A549 (cell line): ENCODE measurements at regions not wholly inside any gene's neighbourhood (a gene's known extent, or its start where the extent isn't known, plus 50 kb on each side); places are given as distances from the start of the nearest gene placed in this dataset.

Experiments used
- ATAC-seq, 2 experiments: fragments of 200-7000 bp in 1 of 2; fragments of >200 bp in 1 of 2; cut with Nextera tagmentation in 1 of 2; cut with Tn5 transposase in 1 of 2; 3 replicates each; pipeline versions ENCODE4 v1.8.0 to v1.9.1; 2018 to 2020; ENCODE audit warnings: mild to moderate bottlenecking in 1 of 2, moderate library complexity in 1 of 2
- CTCF ChIA-PET: fragments of 300-600 bp; sonication (Branson Sonifier 250); formaldehyde crosslinking; extraction: SDS; loops from one replicate; lab custom pipeline; 2021; ENCODE audit warnings: antibody characterized with exemption, inconsistent platforms; lab: Yijun Ruan, JAX
- POLR2A ChIA-PET: fragments of 350-600 bp; formaldehyde crosslinking; extraction: SDS; loops from one replicate; lab custom pipeline; 2021; ENCODE audit warnings: antibody characterized with exemption, inconsistent platforms; lab: Yijun Ruan, JAX
- DNase-seq, 2 experiments: peaks; one replicate each; pipeline versions ENCODE4 v3.0.0 to v3.0.0-alpha.2; 2011 to 2016; ENCODE audit warnings: low read depth in 1 of 2, low spot score in 1 of 2
- FAIRE-seq: peaks from 2 replicates; lab custom pipeline; 2011; peaks lifted over from hg19 to GRCh38; lab: Jason Lieb, UNC
- H3K27ac ChIP-seq, 2 experiments: fragments of >200 bp; sonication (Bioruptor Twin); formaldehyde crosslinking; 3 replicates each; pipeline ENCODE4 v1.5.1; 2016 to 2017
- H3K4me1 ChIP-seq: fragments of >200 bp; sonication (Bioruptor Twin); formaldehyde crosslinking; 3 replicates; pipeline ENCODE4 v1.6.1; 2016
- H3K4me2 ChIP-seq: fragments of >200 bp; sonication (Bioruptor Twin); formaldehyde crosslinking; 3 replicates; pipeline ENCODE4 v1.6.1; 2016
- H3K4me3 ChIP-seq: fragments of >200 bp; sonication (Bioruptor Twin); formaldehyde crosslinking; 3 replicates; pipeline ENCODE4 v1.5.1; 2016
- H3K9me3 ChIP-seq: fragments of >200 bp; sonication (Bioruptor Twin); formaldehyde crosslinking; 3 replicates; pipeline ENCODE4 v1.6.1; 2016
- CHD2 ChIP-seq: fragments of 150-350 bp; IDR thresholded peaks from 2 replicates; pipeline ENCODE4 v1.6.1; 2014; ENCODE audit warnings: low read length; ENCODE audit not compliant: partially characterized antibody
- EHF ChIP-seq: fragments of 250-450 bp; sonication (Bioruptor Pico); IDR thresholded peaks from 2 replicates; pipeline ENCODE4 v1.5.0; 2020; ENCODE audit warnings: mild to moderate bottlenecking
- GATA3 ChIP-seq: IDR thresholded peaks from 2 replicates; pipeline ENCODE4 v1.6.1; 2012; ENCODE audit warnings: borderline replicate concordance
- HEYL ChIP-seq: fragments of 250-450 bp; sonication (Bioruptor Pico); IDR thresholded peaks from 2 replicates; pipeline ENCODE4 v1.8.0; 2021; ENCODE audit warnings: mild to moderate bottlenecking, moderate library complexity
- JUN ChIP-seq, 2 experiments: fragments of >200 bp; sonication (Bioruptor Twin); formaldehyde crosslinking; IDR thresholded peaks; 2 replicates in 1 of 2; 3 replicates in 1 of 2; pipeline ENCODE4 v1.6.1; 2016 to 2017
- MAZ ChIP-seq: fragments of 150-350 bp; IDR thresholded peaks from 2 replicates; pipeline ENCODE4 v1.6.1; 2014; ENCODE audit warnings: antibody characterized with exemption, low read depth, low read length, borderline replicate concordance
- NFE2L2 ChIP-seq: fragments of 150-350 bp; conservative IDR thresholded peaks from 2 replicates; pipeline ENCODE4 v1.6.1; 2014; ENCODE audit warnings: low read length
- NPAS2 ChIP-seq: fragments of 250-450 bp; sonication (Bioruptor Pico); IDR thresholded peaks from 2 replicates; pipeline ENCODE4 v1.8.0; 2022; ENCODE audit warnings: mild to moderate bottlenecking, moderate library complexity, borderline replicate concordance
- PHF8 ChIP-seq: fragments of 200-600 bp; sonication (generic); IDR thresholded peaks from 2 replicates; pipeline ENCODE4 v1.6.1; 2016; ENCODE audit warnings: low read depth, mild to moderate bottlenecking, antibody characterized with exemption, moderate library complexity, borderline replicate concordance
- POLR2A ChIP-seq: IDR thresholded peaks from 2 replicates; pipeline ENCODE4 v1.6.1; 2012; ENCODE audit warnings: mild to moderate bottlenecking, low read length
- POLR2AphosphoS2 ChIP-seq: conservative IDR thresholded peaks from 2 replicates; pipeline ENCODE4 v1.6.1; 2012; ENCODE audit warnings: low read length, improper control_type of control experiment, inconsistent platforms
- RFX5 ChIP-seq: fragments of 450-650 bp; IDR thresholded peaks from 2 replicates; pipeline ENCODE4 v1.7.1; 2014; ENCODE audit warnings: antibody characterized with exemption, mild to moderate bottlenecking, moderate library complexity
- TFCP2L1 ChIP-seq: fragments of 250-450 bp; sonication (Bioruptor Pico); IDR thresholded peaks from 2 replicates; pipeline ENCODE4 v1.5.0; 2021; ENCODE audit warnings: mild to moderate bottlenecking
- USF2 ChIP-seq: fragments of 450-650 bp; IDR thresholded peaks from 2 replicates; pipeline ENCODE4 v1.6.1; 2014; ENCODE audit warnings: antibody characterized with exemption
- WGBS: methylation state at CpG from one replicate; pipeline ENCODE4 v1.1.6; 2017; ENCODE audit errors: missing lambda C conversion rate; 5-methylcytosine and 5-hydroxymethylcytosine counted together
- TF ChIP-seq, protein P1 (sequence below): fragments of 150-350 bp; IDR thresholded peaks from 2 replicates; pipeline ENCODE4 v1.6.1; 2014; ENCODE audit warnings: low read depth, mild to moderate bottlenecking, low read length
- TF ChIP-seq, protein P2 (sequence below): fragments of >200 bp; sonication (Bioruptor Twin); formaldehyde crosslinking; IDR thresholded peaks from 2 replicates; pipeline ENCODE4 v1.6.1; 2016
- TF ChIP-seq, protein P3 (sequence below): fragments of 250-450 bp; sonication (Bioruptor Pico); IDR thresholded peaks from 2 replicates; pipeline ENCODE4 v1.5.0; 2020; ENCODE audit warnings: low read depth, mild to moderate bottlenecking, moderate library complexity
- TF ChIP-seq, protein P4 (sequence below): fragments of >200 bp; sonication (Bioruptor Twin); formaldehyde crosslinking; IDR thresholded peaks from 3 replicates; pipeline ENCODE4 v1.6.1; 2016

DNA sequence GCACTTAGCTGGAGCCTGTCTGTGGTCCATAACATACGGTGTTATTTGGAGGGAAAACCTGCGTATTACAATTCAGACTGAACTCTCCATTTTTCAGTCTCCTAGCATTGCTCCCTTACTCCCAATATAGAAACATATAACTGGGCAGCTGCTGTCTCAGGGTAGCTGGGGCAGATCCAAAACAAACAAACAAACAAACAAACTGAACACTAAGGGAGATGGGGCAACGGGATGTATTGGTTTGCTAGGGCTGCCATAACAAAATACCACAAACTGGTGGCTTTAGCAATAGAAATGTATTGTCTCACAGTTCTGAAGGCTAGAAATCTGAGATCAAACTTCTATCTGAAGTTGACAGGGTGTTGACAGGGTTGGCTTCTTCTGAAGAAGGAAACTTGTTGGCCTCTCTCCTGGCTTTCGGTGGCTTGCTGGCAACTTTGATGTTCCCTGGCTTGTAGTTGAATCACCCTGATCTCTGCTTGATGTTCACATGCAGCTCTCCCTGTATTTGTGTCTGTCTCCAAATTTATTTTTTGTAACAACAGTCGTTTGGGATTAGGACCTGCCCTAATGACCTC, 329.3 kb upstream of the ZNF804A start:
- no peak for FAIRE-seq
- TF ChIP-seq USF2 (no peak), EHF (CRISPR knock-in tag) (no peak)
- 44% methylated on average over 5 of the region's 5 CpGs for WGBS

GRCh38 chr2:184270660-184271059, 327.7 kb upstream of the ZNF804A start:
- WGBS = 76% methylated on average over 5 of the region's 5 CpGs
- H3K4me3 ChIP-seq = no peak overlapping the region
- H3K27ac ChIP-seq = no peak overlapping the region
- DNase-seq (no peak), FAIRE-seq (no peak)
- no peaks in the 10 kb centered on the region for H3K9me3 ChIP-seq
- no peak for TF ChIP-seq JUN (IDR thresholded peaks at IDR 0.05)
- TF ChIP-seq PHF8 = no peak
- no peak for TF ChIP-seq CHD2
- TF ChIP-seq POLR2AphosphoS2 = no peak
- no peak for TF ChIP-seq TFCP2L1
- no peak for TF ChIP-seq EHF (CRISPR knock-in tag)
- TF ChIP-seq, protein P1, sequence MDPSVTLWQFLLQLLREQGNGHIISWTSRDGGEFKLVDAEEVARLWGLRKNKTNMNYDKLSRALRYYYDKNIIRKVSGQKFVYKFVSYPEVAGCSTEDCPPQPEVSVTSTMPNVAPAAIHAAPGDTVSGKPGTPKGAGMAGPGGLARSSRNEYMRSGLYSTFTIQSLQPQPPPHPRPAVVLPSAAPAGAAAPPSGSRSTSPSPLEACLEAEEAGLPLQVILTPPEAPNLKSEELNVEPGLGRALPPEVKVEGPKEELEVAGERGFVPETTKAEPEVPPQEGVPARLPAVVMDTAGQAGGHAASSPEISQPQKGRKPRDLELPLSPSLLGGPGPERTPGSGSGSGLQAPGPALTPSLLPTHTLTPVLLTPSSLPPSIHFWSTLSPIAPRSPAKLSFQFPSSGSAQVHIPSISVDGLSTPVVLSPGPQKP = no peak
- TF ChIP-seq, protein P2, sequence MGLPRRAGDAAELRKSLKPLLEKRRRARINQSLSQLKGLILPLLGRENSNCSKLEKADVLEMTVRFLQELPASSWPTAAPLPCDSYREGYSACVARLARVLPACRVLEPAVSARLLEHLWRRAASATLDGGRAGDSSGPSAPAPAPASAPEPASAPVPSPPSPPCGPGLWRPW = no peak
- TF ChIP-seq GATA3 = no peak
- TF ChIP-seq, protein P3, sequence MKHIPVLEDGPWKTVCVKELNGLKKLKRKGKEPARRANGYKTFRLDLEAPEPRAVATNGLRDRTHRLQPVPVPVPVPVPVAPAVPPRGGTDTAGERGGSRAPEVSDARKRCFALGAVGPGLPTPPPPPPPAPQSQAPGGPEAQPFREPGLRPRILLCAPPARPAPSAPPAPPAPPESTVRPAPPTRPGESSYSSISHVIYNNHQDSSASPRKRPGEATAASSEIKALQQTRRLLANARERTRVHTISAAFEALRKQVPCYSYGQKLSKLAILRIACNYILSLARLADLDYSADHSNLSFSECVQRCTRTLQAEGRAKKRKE (CRISPR knock-in tag) = no peak
- no peak for TF ChIP-seq HEYL (CRISPR knock-in tag)
- TF ChIP-seq MAZ = no peak
- TF ChIP-seq, protein P4, sequence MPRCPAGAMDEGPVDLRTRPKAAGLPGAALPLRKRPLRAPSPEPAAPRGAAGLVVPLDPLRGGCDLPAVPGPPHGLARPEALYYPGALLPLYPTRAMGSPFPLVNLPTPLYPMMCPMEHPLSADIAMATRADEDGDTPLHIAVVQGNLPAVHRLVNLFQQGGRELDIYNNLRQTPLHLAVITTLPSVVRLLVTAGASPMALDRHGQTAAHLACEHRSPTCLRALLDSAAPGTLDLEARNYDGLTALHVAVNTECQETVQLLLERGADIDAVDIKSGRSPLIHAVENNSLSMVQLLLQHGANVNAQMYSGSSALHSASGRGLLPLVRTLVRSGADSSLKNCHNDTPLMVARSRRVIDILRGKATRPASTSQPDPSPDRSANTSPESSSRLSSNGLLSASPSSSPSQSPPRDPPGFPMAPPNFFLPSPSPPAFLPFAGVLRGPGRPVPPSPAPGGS = no peak
- no peak for TF ChIP-seq NPAS2 (CRISPR knock-in tag)
- TF ChIP-seq, all 56 proteins: peak for 0
- POLR2A ChIA-PET = no interaction called here
- Histone ChIP-seq H3K4me2 (no peak overlapping the region), H3K4me1 (no peaks in the 10 kb centered on the region)
- CTCF ChIA-PET = no interaction called here
- no peak for ATAC-seq

More for the DNA sequence above, 329.3 kb upstream of the ZNF804A start:
- H3K4me3 ChIP-seq = no peak overlapping the region
- ChIA-PET CTCF (no interaction called here), POLR2A (no interaction called here)
- H3K4me2 ChIP-seq = no peak overlapping the region
- H3K27ac ChIP-seq = no peak overlapping the region
- no peaks in the 10 kb centered on the region for H3K4me1 ChIP-seq
- ATAC-seq (no peak), DNase-seq (no peak)
- no peaks in the 10 kb centered on the region for H3K9me3 ChIP-seq

DNA sequence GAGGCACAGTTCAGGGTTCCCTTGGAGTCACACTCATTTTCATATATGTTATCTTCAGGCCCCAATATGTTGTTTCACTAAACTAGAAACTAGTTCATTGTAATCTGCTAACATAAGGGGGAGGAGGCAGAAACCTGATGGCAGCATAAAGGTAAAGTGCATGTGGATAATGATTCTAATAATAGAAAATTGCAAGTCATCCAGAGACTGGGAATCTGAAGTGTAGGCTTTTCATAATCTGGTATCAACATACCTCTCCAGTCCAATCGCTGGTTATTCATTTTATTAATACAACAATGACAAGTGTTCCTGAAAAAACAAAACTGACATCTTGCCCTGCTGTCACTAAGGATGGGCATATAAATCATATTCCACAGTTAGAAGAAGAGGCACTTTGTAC, 326.3 kb upstream of the ZNF804A start:
- no peak overlapping the region for H3K27ac ChIP-seq
- CTCF ChIA-PET = no interaction called here
- whole genome bisulfite sequencing = 22% methylated on average over 1 of the region's 1 CpG
- ATAC-seq = no peak
- H3K9me3 ChIP-seq = no peaks in the 10 kb centered on the region
- no peak for DNase-seq
- H3K4me3 ChIP-seq = no peak overlapping the region
- TF ChIP-seq, protein P1 = no peak
- TF ChIP-seq TFCP2L1 (no peak), POLR2AphosphoS2 (no peak), JUN (IDR thresholded peaks at IDR 0.05) (no peak), NFE2L2 (peak; percentile 73), POLR2A (no peak), RFX5 (no peak)
- TF ChIP-seq, protein P2 = no peak
- TF ChIP-seq, protein P3 (CRISPR knock-in tag) = no peak
- FAIRE-seq = no peak
- H3K4me1 ChIP-seq = no peaks in the 10 kb centered on the region
- H3K4me2 ChIP-seq = no peak overlapping the region
- POLR2A ChIA-PET = no interaction called here
